ENCODE measurements at regions not wholly inside any gene's neighbourhood (a gene's known extent, or its start where the extent isn't known, plus 50 kb on each side); places are given as distances from the start of the nearest gene placed in this dataset.

- no peak for TF ChIP-seq GATA2 (IDR thresholded peaks at IDR 0.05; ENCODE audit: low read depth, low read length)
- TF ChIP-seq GATA3 (IDR thresholded peaks at IDR 0.05; ENCODE audit: low read depth, low read length): no peak
Observed at GRCh38 chr13:109629737-109630136, 156.6 kb downstream of the IRS2 start.
